Neural progenitor cell (in vitro differentiated cells): ENCODE measurements at regions not wholly inside any gene's neighbourhood (a gene's known extent, or its start where the extent isn't known, plus 50 kb on each side); places are given as distances from the start of the nearest gene placed in this dataset.

Experiments
- CTCF ChIP-seq: fragments of 200-600 bp; sonication (generic); IDR thresholded peaks from 2 replicates; pipeline ENCODE4 v1.5.1; 2017; ENCODE audit warnings: antibody characterized with exemption, mild to moderate bottlenecking
- EZH2 ChIP-seq: fragments of 200-600 bp; sonication (generic); IDR thresholded peaks from 2 replicates; pipeline ENCODE4 v1.6.1; 2017; ENCODE audit warnings: antibody characterized with exemption, mild to moderate bottlenecking, moderate library complexity
- EZH2phosphoT487 ChIP-seq: fragments of 200-600 bp; sonication (generic); IDR thresholded peaks from 2 replicates; pipeline ENCODE4 v1.6.1; 2017; ENCODE audit warnings: antibody characterized with exemption

- no peak for TF ChIP-seq CTCF
- no peak for TF ChIP-seq EZH2
- no peak for TF ChIP-seq EZH2phosphoT487
These were observed 58.3 kb upstream of the CFAP46 start for GRCh38 chr10:133000648-133001047.
